Kidney (tissue), 13 donors: ENCODE measurements at regions not wholly inside any gene's neighbourhood (a gene's known extent, or its start where the extent isn't known, plus 50 kb on each side); places are given as distances from the start of the nearest gene placed in this dataset.

ENCODE experiments used
- DNase-seq, 5 donors: peaks; one replicate each; pipeline ENCODE4 v3.0.0-alpha.2; 2013 to 2020
- FAIRE-seq: peaks from 2 replicates; lab custom pipeline; 2012; peaks lifted over from hg19 to GRCh38; lab: Jason Lieb, UNC
- H3K27ac ChIP-seq, 2 donors: one replicate each; pipeline ENCODE4 v1.7.0; 2013; ENCODE audit warnings: low read depth in 2 of 2, low read length in 2 of 2, inconsistent platforms in 1 of 2
- H3K27me3 ChIP-seq: one replicate; pipeline ENCODE4 v1.7.1; 2013; ENCODE audit warnings: low read length, inconsistent platforms; ENCODE audit not compliant: control insufficient read depth, insufficient read depth
- H3K36me3 ChIP-seq, 3 donors: one replicate each; pipeline versions ENCODE4 v1.7.0 to v1.7.1; 2013; ENCODE audit warnings: low read length in 3 of 3, control low read depth in 1 of 3, inconsistent platforms in 1 of 3; ENCODE audit not compliant: insufficient read depth in 3 of 3, control insufficient read depth in 2 of 3
- H3K4me1 ChIP-seq, 3 donors: one replicate each; pipeline versions ENCODE4 v1.7.0 to v1.7.1; 2013; ENCODE audit warnings: low read length in 3 of 3, inconsistent platforms in 1 of 3, low read depth in 1 of 3; ENCODE audit not compliant: control insufficient read depth in 2 of 3, insufficient read depth in 2 of 3
- H3K4me3 ChIP-seq, 3 donors: one replicate each; pipeline versions ENCODE4 v1.7.0 to v1.8.1; 2013; ENCODE audit warnings: low read length in 3 of 3, control low read depth in 1 of 3, inconsistent platforms in 1 of 3
- H3K9ac ChIP-seq, 3 donors: one replicate each; pipeline versions ENCODE4 v1.7.0 to v1.7.1; 2013; ENCODE audit warnings: low read length in 3 of 3, control low read depth in 1 of 3, inconsistent platforms in 1 of 3
- H3K9me3 ChIP-seq, 3 donors: one replicate each; pipeline versions ENCODE4 v1.7.0 to v1.7.1; 2013; ENCODE audit warnings: low read length in 3 of 3, control low read depth in 1 of 3, inconsistent platforms in 1 of 3; ENCODE audit not compliant: control insufficient read depth in 2 of 3, insufficient read depth in 1 of 3
- CTCF ChIP-seq: IDR thresholded peaks from 3 replicates; pipeline ENCODE4 v1.5.1; 2012; ENCODE audit warnings: mild to moderate bottlenecking, moderate library complexity, borderline replicate concordance; ENCODE audit not compliant: insufficient read depth; ENCODE audit errors: extremely low read depth
- intact Hi-C: fragments of 100-400 bp; cut with DNase I; formaldehyde crosslinking; loops from one replicate; pipeline ENCODE4 v1.11.1; 2022
- donor health status: control.
- donor health status: control.
- donor health status: control.
- donor health status: control.
- donor health status: control.
- donor health status: DM: yes; HTN: yes; CAD: no.
- donor health status: Normal renal cell carcinoma (clear cell type).

- no peaks in the 10 kb centered on the region for H3K27me3 ChIP-seq
- DNase-seq: no peak
- no peak for TF ChIP-seq CTCF
- no peak overlapping the region for H3K4me3 ChIP-seq
- intact Hi-C loops: no loop called here
- no peaks in the 10 kb centered on the region for H3K4me1 ChIP-seq
- no peak for FAIRE-seq
- H3K9me3 ChIP-seq: no peaks in the 10 kb centered on the region
- no peaks in the 10 kb centered on the region for H3K36me3 ChIP-seq
- no peak overlapping the region for H3K27ac ChIP-seq
- no peak overlapping the region for H3K9ac ChIP-seq
Observed at GRCh38 chr2:53559302-53559966, 208.2 kb upstream of the CHAC2 start.

GRCh38 chr2:53558867-53559266, 208.7 kb upstream of the CHAC2 start:
- H3K27me3 ChIP-seq: no peaks in the 10 kb centered on the region
- FAIRE-seq (no peak), DNase-seq (no peak)
- H3K27ac ChIP-seq: no peak overlapping the region
- intact Hi-C loops: no loop called here
- no peak overlapping the region for H3K4me3 ChIP-seq
- H3K9me3 ChIP-seq: no peaks in the 10 kb centered on the region
- TF ChIP-seq CTCF: no peak
- no peaks in the 10 kb centered on the region for H3K36me3 ChIP-seq
- H3K4me1 ChIP-seq: no peaks in the 10 kb centered on the region
- H3K9ac ChIP-seq: no peak overlapping the region

GRCh38 chr2:53549497-53549896, 218.1 kb upstream of the CHAC2 start:
- FAIRE-seq (no peak), DNase-seq (no peak)
- H3K27ac ChIP-seq: no peak overlapping the region
- no peak overlapping the region for H3K4me3 ChIP-seq
- no peaks in the 10 kb centered on the region for H3K4me1 ChIP-seq
- H3K36me3 ChIP-seq: no peaks in the 10 kb centered on the region
- intact Hi-C loops: no loop called here
- no peak overlapping the region for H3K9ac ChIP-seq
- H3K9me3 ChIP-seq: no peaks in the 10 kb centered on the region
- no peak for TF ChIP-seq CTCF
- H3K27me3 ChIP-seq: no peaks in the 10 kb centered on the region

GRCh38 chr2:53545604-53546003, 222.0 kb upstream of the CHAC2 start:
- intact Hi-C loops: no loop called here
- Histone ChIP-seq H3K27me3 (no peaks in the 10 kb centered on the region), H3K27ac (no peak overlapping the region), H3K9ac (no peak overlapping the region), H3K9me3 (peaks cover 0 to 13% (median 0%) of the 10 kb centered on the region in 3 donors), H3K4me3 (no peak overlapping the region), H3K36me3 (no peaks in the 10 kb centered on the region), H3K4me1 (no peaks in the 10 kb centered on the region)
- FAIRE-seq (no peak), DNase-seq (no peak)
- no peak for TF ChIP-seq CTCF
